ENCODE measurements at regions not wholly inside any gene's neighbourhood (a gene's known extent, or its start where the extent isn't known, plus 50 kb on each side); places are given as distances from the start of the nearest gene placed in this dataset.

- H3K4me3 ChIP-seq (ENCODE audit: insufficient read depth, low read depth, low read length), result no peak overlapping the region
- H3K4ac ChIP-seq (ENCODE audit: low read depth, low read length), result no peak overlapping the region
- peaks cover 12% of the 10 kb centered on the region; the same call in 1 of the 2 replicates for H3K9me1 ChIP-seq (ENCODE audit: insufficient read depth, low read length)
- BruUV-seq (replicated peaks), result no TSS peak
- CTCF ChIA-PET, result no interaction called here
- no peak overlapping the region for H3K9ac ChIP-seq (ENCODE audit: low read depth, low read length)
- peaks cover 5% of the 10 kb centered on the region for H3K4me1 ChIP-seq (ENCODE audit: control insufficient read depth, insufficient read depth, low read length)
- H3K27me3 ChIP-seq (ENCODE audit: control insufficient read depth, insufficient read depth, low read length), result no peaks in the 10 kb centered on the region
- no peak overlapping the region for H3K18ac ChIP-seq (ENCODE audit: low read depth, low read length)
- no peak overlapping the region for H2AK9ac ChIP-seq (replicated peaks; ENCODE audit: low read depth, low read length, poor library complexity)
- no peak overlapping the region for H3K56ac ChIP-seq (ENCODE audit: extremely low read depth, insufficient read depth, low read length)
- no peak overlapping the region for H2BK15ac ChIP-seq (ENCODE audit: low read depth, low read length)
- H4K8ac ChIP-seq (ENCODE audit: low read depth in 2 of 2, low read length in 2 of 2), result no peak overlapping the region
- POLR2A ChIA-PET (ENCODE audit: unreplicated experiment), result no interaction called here
- no peaks in the 10 kb centered on the region for H3K36me3 ChIP-seq (ENCODE audit: control insufficient read depth, insufficient read depth, low read length)
- no peaks in the 10 kb centered on the region for H4K20me1 ChIP-seq (ENCODE audit: insufficient read depth, low read length)
- no peak overlapping the region for H2BK20ac ChIP-seq (ENCODE audit: low read depth, low read length)
- no peak overlapping the region for H4K91ac ChIP-seq (ENCODE audit: insufficient read depth, low read depth, low read length)
- H3K23ac ChIP-seq (ENCODE audit: low read depth, low read length), result no peak overlapping the region
- no peak overlapping the region for H2BK5ac ChIP-seq (ENCODE audit: low read depth, low read length, poor library complexity, severe bottlenecking)
- H3K14ac ChIP-seq (replicated peaks; ENCODE audit: low read depth, low read length), result 0 out of 2 replicates have a peak overlapping the region, but pooled peaks have one; percentile 2
- no peak overlapping the region for H3K4me2 ChIP-seq (ENCODE audit: low read depth, low read length)
- no peak for ATAC-seq (ENCODE audit: low read depth)
- no peaks in the 10 kb centered on the region for H3K79me1 ChIP-seq (ENCODE audit: low read depth in 1 of 2, low read length in 2 of 2)
- DNase-seq, result no peak
- peaks cover 10% of the 10 kb centered on the region for H3K9me3 ChIP-seq (ENCODE audit: control insufficient read depth, insufficient read depth, low read length)
- TF ChIP-seq BHLHE40 (IDR thresholded peaks at IDR 0.05; ENCODE audit: low read depth, low read length), result no peak
- WGBS, 2 experiments (ENCODE audit: extremely low coverage in 2 of 2, insufficient read length in 1 of 2), result 100% methylated on average over 2 of the region's 2 CpGs; no CpG with 5 or more reads in 1 of the 2 experiments
- H2AFZ ChIP-seq (replicated peaks; ENCODE audit: low read length, poor library complexity), result no peak overlapping the region
- H3K27ac ChIP-seq (ENCODE audit: insufficient read depth, low read length), result no peak overlapping the region
- dilution Hi-C loops (cut with HindIII; ENCODE audit: low sequenced_read_pairs, unreplicated experiment), result no loop called here
- no peak overlapping the region for H2AK5ac ChIP-seq (ENCODE audit: low read depth, low read length)
- in situ Hi-C loops (cut with MboI; ENCODE audit: low sequenced_read_pairs), result no loop called here
- intact Hi-C loops (cut with micrococcal nuclease), result no loop called here
- no peak overlapping the region for H4K5ac ChIP-seq (ENCODE audit: low read depth, low read length)
- no peak overlapping the region for H2BK120ac ChIP-seq (ENCODE audit: low read depth, low read length)
These were observed 76.0 kb downstream of the MYEOV start for GRCh38 chr11:69369945-69370344.

Measured in IMR-90 (cell line).